Pons (tissue), 1 donor: ENCODE measurements at regions not wholly inside any gene's neighbourhood (a gene's known extent, or its start where the extent isn't known, plus 50 kb on each side); places are given as distances from the start of the nearest gene placed in this dataset.

Source experiments
- DNase-seq: peaks from one replicate; pipeline ENCODE4 v3.0.0-alpha.2; 2016; ENCODE audit warnings: low spot score

DNA sequence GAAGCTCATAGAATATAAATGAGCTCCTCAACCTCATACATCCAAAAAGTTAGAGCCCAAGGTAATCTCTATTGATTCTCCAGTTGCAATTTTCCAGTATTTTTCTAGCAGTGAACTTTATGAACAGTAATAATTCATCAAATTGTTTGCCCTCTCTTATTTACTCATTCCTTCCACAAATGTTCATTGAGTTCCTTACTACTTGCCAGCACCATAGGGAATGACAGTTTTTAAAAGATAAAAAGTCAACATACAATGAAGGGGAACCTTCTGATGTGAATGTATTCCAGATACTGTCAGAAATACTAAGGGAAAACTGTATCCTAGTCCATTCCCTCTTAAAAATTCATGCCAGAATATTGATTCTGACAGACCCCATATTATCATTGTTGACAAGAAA, 277.0 kb upstream of the C1orf87 start:
- no peak for DNase-seq

DNA sequence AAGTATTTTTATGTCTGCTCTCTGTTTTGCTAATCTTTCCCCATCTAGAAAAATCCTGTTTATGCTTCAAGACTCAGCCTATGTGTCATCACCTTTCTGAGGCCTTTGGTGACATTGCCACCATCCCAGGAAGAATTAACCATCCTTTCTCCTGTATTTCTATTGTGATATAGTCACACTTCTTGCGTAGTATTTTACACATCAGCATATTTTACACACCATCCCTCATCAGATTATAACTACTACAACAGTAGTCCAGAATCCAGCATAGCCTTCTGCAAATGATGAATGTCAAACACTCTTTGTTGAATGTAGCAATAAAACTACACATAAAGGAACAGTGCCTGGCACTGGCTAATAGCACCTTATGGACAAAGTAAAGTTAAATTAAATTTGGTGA, 275.3 kb upstream of the C1orf87 start:
- no peak for DNase-seq

DNA sequence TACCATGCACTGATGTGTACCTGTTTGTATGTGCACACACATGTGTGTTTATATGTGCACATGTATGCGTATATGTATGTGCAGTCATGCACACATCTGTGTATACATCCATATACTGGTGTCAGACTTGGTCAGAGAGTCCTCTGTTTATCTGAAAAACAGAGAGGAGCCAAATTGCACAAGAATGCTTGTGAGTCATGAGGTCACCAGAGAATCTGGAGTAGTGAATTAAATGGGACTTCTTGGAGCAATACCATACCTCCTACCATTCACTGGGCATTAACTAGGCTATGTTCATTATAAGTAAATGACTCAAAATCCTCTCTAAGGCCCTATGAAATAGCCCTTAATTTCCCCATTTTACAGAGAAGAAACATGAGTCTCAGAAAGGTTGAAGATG, 272.1 kb upstream of the C1orf87 start:
- DNase-seq = no peak

DNA sequence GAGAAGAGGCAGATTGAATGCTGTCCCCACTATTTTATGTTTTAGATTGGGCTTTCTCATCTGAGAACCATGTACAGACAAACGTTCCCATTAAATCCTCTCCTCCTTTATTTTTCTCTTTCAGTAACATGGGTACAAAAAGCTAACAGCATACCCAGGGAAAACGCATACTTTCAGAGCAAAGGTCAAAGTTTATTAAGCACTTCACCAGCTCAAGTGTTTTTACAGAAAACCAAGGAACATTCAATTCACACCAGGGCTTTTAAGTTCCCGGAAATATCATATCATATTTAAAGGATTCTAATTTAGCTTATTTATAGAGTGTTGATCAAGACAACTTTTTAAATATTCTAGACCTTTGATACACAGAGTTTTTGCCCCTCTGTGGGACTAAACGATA, 271.5 kb upstream of the C1orf87 start:
- no peak for DNase-seq

DNA sequence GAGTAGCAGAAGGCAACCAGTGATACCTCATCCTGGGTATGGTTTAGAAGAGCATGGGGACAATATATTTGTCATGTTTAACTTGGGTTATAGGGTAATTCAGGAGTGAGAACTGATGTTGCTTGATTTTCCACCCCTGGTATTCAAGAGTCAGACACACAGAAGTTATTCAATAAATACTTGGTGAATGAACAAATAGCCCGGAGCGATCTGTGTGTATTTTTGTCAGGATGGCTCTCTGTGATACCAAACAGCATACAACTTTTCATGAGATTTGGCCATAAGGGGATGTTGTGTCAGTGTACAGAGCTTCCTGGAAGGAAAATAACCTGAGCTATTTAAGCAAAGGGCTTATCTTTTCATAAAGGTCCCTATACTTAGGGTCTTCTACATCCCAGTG, 270.2 kb upstream of the C1orf87 start:
- no peak for DNase-seq

DNA sequence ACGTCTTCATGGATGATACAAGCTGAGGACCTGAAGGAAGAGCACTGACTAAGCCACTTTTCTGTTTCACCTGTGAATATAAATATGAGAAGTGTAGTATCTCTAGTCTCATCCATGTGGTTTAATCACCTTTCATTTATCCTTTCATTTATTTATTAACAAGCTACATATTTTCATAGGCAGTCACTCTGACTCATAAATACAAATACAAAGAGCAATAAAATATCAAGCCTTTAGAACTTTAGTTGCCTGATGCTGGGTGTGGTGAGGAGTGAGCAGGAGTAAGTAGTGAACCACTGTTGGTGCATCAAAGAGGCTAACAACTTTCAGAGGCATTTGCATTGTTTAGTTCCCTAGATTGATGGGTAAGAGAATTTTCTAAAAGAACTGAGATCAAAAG, 269.0 kb upstream of the C1orf87 start:
- no peak for DNase-seq

DNA sequence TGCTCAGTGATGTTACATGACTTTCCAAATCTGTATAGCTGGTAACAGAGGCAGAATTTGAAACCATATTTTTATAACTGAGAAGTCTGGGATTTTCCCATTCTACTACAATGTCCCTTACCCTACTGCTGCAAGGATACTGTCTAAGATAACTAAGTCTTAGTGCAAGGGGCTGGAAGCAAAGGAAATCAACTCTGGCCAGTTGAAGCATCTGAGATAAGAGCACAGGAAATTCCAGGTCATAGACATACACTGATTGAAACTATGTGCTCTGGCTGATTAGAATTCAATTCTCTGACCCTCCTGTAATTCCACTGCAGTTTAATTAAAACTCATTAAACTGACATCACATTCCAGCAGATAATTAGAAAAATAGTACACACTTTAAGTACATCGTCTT, 267.7 kb upstream of the C1orf87 start:
- DNase-seq = no peak

DNA sequence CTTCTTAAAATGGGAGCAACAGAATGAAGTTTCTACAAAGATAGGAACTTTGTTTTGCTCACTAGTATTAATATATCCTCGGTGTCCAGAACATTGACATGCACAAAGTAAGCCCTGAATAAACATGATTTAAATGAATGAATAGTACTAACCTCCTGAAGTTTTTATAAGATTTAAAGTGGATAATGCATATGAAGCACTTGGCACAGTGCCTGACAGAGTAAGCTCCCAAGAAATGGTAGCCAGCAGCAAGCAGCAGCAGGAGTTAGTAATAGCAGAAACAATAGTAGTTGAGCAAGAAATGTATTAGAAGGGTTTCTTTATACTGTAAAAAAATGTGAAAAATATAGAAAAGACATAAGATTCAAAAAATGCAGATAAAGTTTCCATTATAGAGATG, 258.1 kb upstream of the C1orf87 start:
- DNase-seq = no peak

DNA sequence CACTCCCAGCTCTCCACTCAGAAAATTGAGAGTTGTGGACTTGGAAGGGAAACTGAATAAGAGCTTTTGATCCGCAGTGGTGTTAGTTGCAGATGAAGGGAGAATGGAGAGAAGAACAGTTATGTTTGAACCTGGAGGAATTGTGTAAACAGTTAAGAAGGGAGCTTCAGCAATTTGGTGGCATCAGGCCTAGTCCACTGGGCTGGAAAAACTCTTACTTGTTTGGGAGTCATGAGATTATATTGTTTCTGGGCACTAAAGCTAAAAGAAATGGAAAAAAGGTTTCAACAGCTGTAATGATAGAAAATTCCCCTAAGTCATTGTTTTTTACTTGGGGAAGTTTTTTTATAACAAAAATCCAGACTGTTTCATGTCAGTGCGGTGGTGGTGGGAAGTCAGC, 256.1 kb upstream of the C1orf87 start:
- DNase-seq = no peak

DNA sequence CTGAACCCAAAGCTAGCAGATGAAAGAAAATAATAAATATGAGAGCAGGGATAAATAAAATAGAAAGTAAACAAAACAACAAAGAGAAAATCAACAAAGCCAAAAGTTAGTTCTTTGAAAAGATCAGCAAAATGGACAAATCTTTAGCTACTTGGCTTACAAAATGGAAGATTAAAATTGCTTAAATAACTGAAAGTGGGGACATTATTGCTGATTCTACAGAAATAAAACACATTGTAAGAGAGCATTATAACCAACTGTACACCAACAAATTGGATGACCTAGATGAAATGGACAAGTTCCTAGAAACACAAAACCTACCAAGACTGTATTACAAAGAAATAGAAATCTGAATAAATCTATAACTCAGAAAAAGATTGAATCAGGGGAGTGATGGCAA, 238.3 kb upstream of the C1orf87 start:
- no peak for DNase-seq

DNA sequence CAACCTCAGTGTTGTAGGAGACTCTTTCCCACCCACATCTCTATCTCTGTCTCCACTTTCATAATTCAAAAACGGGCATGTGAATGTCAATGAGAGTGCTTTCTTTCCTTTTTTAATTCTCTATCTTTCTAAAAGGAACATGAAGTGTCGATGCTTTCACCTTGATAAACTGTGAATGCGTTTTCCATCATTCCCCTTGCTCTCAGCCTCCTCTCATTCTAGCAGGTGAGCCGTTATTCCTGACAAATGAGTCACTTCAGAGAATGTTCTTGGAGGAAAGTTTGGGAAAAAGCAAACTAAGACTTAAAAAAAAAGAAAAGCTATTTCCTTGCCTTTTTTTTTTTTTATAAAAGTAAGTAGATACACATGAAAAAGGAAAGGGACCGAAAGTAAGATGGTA, 226.0 kb upstream of the C1orf87 start:
- DNase-seq = no peak

DNA sequence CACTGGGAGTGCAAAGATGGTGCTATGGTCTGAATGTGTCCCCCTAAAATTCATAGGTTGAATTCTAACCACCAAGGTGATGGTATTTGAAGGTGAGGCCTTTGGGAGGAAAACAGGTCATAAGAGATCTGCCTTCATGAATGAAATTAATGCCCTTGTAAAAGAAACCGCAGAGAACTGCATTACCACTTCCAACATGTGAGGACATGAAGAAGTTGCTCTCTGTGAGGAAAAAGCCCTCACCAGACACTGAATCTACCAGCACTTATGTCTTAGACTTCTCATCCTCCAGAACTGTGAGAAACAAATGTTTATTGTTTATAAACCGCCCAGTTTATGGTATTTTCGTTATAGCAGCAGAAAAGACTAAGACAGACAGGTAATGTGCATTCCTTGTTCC, 224.7 kb upstream of the C1orf87 start:
- DNase-seq = no peak

DNA sequence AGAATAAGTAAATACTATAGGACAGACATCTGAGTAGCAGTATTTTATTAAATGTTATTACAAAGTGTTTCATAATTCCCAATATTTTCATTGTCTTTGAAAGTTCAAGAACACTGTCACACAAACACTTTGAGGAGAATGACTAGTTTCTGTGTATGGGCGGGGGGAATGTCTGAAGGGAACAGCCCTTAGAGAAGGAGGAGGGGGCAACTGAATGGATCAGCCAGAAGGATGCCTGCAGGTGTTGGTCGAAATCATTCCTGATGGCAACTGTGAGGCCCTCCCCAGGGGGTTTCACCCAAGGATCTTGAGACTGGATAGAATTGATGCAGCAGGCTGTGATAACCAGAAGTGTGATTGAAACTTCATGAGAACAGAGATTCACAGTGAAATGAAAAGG, 223.2 kb upstream of the C1orf87 start:
- no peak for DNase-seq

DNA sequence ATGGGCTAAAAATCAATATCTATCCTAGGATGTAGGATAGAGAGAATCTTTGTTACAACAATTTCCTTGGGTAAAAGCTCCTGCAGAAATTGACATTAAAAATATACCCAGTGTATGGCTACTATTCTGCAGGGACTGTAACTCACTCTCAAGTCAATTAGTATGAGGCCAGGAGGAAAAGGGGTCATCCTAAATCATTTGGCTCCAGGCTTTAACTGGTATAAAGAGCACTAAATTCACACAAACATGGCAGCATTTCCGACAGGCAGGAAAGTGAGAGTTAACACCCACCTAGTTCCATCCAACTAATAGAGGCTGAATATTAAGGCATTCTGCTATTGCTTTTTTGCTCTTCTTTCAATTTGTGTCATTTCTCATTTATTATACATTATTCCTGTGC, 218.6 kb upstream of the C1orf87 start:
- no peak for DNase-seq

DNA sequence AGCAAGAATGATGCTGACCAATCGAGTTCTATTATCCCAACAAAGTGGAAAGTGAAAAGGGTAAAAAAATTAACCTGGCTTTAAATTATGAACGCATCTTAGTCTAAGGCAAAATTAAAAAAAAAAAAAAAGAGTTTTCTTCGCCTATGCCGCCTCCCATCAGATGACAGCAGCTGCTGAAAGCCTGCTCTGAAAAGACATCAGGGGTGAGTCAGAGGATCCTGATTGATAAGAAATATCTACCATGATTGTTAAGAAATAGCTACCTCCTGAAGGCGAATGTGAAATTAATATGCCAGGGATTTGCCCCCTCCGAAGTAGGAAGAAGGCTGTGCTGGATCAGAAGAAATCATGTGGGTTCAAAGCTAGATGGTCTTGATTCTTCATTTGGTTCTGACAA, 216.8 kb upstream of the C1orf87 start:
- no peak for DNase-seq

DNA sequence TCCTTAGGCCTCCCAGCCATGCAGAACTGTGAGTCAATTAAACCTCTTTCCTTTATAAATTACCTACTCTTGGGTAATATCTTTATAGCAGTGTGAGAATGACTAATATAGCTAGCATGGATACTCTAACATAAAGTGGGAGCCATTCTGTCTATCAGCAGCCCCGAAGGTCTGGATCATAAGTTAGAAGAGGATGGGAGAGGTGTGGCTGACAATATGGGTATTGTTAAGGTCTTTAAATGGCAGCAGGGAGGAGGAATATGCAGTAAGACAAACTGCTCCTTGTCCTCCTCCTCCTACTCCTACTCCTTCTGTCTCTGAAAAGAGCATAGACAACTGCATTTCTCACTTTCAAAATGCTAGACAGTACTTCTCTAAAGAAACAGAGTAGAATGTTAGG, 214.0 kb upstream of the C1orf87 start:
- DNase-seq = no peak

DNA sequence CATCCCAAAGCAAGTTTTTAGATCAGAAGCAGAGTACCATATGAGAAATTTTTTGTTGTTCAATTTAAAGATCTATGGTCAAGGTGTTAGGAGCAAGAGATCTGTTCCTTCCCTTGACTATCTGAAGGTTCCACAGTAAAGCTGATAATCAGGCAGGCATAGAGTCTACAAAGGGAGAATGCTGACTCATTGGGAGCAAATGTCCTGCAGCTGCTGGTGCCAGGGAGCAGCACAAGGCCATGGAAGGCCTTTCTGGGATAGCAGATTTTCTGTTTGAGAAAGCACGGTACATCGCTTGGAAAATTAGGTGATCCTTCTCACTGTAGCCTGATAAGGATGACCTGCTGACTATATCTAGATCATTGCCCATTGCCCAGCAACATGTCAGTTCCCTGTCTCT, 210.1 kb upstream of the C1orf87 start:
- peak; percentile 2 for DNase-seq

DNA sequence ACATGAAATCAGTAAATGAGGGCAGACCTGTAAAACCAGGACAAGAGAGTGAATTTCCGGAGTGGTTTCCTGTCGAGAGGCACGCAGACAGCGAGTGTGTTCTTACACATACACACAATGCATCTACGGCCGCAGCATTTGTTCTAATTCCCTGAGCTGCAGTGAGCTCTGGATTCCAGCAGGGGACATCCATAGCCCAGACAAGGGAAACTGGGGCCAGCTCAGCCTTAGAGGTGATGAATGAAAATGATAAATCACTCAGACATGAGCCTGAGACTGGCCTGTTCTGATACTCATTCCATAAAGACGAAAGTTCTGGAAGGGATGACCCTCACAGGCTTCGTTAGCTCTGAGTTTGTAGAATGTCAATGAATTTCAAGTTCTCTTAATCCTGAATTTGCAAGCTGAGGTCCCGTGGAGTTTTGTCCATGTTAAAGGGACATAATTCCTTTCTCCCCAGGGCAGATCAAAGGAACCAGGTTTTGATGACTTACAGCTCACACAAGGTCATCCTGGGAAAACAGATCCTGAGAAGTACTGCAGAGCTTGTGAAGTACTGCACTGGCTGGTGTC, 207.9 kb upstream of the C1orf87 start:
- DNase-seq = peak; percentile 83

DNA sequence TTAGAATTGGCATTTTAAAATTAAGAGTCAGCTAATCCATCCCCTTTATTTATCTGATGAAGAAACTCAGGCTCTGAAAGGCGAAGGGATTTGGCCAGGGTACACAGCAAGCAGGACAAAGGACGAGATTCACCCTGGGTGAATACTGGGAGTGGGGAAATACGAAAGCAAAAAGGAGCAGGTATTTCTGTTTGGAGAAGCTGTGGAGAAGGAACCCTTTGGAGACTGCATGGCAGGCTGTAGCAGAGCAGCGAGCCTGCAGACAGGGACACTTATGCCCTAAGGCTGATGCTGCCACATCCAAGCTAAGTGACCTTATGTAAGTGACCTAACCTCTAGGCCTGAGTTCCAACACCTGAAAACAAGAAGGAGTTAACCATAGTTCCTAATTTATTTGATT, 207.2 kb upstream of the C1orf87 start:
- no peak for DNase-seq

DNA sequence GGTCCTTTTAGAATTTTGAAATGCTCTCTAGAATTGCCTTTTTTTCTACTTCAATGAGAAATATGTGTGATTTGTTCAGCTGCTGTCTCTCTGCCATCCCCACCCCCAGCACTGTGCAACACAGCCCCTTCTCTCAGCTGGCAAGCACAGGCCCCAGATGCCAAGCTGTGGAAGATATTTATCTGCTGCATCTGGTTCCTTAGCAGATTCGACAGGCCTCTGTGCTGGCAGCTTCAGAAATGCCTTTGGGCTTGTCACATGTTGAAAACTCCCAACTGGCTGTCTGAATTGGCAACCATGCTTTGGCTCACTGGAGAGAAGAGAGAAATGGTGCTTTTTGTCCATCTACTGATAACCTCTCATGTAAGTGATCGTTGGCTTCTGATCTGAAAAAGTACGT, 206.7 kb upstream of the C1orf87 start:
- peak; percentile 15 for DNase-seq

DNA sequence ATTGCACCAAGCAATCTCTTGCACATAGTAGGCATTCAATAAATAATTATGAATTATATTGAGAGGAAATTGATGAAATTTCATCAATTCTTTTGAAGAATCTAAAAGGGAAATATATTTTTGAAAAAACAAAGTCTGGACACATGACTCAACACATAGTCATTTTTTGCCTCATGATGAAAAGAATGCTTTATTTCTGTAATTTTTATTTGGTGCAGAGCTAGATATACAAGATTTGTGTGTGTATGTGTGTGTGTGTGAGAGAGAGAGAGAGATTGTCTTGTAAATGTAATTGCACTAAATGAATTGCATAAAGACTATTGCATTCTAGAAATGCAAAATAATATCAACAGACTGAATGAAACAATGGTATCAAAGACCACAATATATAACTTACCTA, 206.2 kb upstream of the C1orf87 start:
- no peak for DNase-seq

DNA sequence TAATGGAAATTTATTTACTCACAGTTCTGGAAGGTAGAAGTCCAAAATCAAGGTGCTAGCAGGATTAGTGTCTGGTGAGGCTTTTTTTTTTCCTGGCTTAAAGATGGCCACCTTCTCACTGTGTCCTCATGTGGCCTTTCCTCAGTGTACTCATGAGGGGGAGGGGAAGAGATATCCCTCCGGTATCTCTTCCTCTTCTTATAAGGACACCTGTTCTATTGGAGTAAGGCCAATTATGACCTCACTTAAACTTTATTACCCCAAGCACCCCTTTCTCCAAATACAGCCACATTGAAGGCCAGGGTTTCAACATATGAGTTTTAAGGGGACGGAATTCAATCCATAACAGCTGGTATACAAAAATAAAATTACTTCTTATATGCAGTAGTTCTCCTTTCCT, 203.7 kb upstream of the C1orf87 start:
- DNase-seq = no peak

DNA sequence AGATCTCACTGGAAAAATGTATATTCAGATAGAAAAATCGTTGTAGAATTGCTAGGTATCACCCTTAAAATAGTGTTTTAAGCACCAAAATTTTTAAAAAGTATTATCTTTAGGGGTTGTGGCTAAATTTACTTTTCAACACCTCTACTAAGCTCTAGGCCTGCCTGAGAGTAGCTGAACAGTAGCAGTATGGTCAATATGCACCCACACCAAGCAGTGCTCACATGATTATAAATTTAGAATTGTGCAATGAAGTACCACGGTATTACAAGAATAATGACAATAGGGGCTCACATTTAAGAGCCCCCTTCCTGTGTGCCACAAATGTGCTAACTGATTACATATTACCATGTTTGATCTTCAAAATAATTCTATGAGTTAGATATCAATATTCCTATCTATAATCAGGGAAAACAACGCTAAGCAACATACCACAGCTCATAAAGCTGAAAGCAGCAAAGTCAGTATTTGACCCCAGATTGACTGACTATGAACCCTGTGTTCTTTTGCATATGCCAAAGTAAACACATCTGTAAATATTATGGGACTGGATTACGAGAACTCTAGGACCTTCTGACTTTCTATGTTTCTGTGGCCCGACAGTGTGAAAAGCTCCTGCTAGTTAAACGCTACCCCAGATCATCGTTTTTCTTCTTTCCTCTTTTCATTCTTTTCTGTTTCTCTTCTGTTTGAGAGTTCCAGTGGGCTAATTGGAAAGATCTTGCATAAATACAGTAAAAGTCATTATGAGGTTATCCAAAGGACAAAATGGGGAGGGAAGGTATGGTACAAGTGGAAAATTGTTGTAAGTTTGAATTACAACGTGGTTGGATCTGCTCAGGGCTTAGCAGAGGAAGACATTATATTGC, 201.1 kb upstream of the C1orf87 start:
- DNase-seq = no peak

DNA sequence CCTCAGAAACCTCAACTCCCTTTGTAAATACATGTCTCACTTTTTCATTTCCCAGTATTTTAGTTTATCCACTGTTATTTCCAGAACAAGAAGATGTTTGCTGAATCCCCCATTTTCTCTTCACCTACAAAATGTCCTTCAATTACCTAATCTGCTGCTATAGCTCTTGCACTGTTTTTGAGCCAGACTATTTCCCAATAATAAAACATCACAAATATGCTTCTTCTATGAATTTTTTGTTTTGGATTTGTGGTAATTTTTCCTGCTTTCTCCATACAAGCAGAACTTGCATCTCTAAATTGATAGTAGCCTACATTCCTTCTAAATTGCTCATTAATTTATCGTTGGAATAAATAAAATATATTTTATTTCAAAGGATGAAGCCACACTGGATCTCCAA, 199.6 kb upstream of the C1orf87 start:
- DNase-seq = no peak
